Neural progenitor cell (in vitro differentiated cells): ENCODE measurements at regions not wholly inside any gene's neighbourhood (a gene's known extent, or its start where the extent isn't known, plus 50 kb on each side); places are given as distances from the start of the nearest gene placed in this dataset.

Experiments used
- CTCF ChIP-seq: fragments of 200-600 bp; sonication (generic); IDR thresholded peaks from 2 replicates; pipeline ENCODE4 v1.5.1; 2017; ENCODE audit warnings: antibody characterized with exemption, mild to moderate bottlenecking
- EZH2phosphoT487 ChIP-seq: fragments of 200-600 bp; sonication (generic); IDR thresholded peaks from 2 replicates; pipeline ENCODE4 v1.6.1; 2017; ENCODE audit warnings: antibody characterized with exemption

- TF ChIP-seq CTCF (no peak), EZH2phosphoT487 (no peak)
Measured at GRCh38 chr2:146251328-146251727, 1593.5 kb upstream of the ACVR2A start.
